ENCODE measurements at regions not wholly inside any gene's neighbourhood (a gene's known extent, or its start where the extent isn't known, plus 50 kb on each side); places are given as distances from the start of the nearest gene placed in this dataset.

DNA sequence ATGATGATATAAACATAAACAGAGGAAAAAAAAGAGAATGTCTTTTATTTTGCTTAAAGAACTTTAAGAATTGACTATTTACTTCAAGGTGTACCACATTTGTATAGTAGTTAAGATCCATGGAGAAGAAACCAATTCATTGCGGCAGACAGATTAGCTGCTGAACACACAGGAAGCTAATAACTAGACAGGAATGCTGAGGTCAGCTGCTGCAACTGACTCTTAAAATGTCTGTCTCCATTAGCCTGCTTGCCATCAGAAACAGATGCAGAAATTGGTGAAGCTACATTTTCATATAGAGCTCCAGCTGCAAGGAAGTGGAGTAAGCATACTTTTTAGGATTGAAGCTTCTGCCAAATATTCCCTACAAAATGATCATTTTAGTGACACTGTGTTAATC, 939.5 kb downstream of the EPHA7 start:
- no peaks in the 10 kb centered on the region for H3K36me3 Mint-ChIP-seq
- H3K4me1 Mint-ChIP-seq, result no peaks in the 10 kb centered on the region
- no peaks in the 10 kb centered on the region for H3K4me1 ChIP-seq (ENCODE audit: control insufficient read depth in 1 of 2, insufficient read depth in 2 of 2, low read length in 2 of 2)
- H3K9me3 Mint-ChIP-seq, result peaks cover 0 to 4% (median 2%) of the 10 kb centered on the region in 7 donors
- no peaks in the 10 kb centered on the region for H3K79me2 ChIP-seq (ENCODE audit: insufficient read depth, low read length)
- intact Hi-C loops (cut with micrococcal nuclease), result no loop called here
- H3K4me3 Mint-ChIP-seq, result no peak overlapping the region
- H3K27ac Mint-ChIP-seq, result no peak overlapping the region
- no peaks in the 10 kb centered on the region for H3K27me3 ChIP-seq (ENCODE audit: control insufficient read depth in 2 of 2, insufficient read depth in 2 of 2, low read length in 2 of 2)
- no peaks in the 10 kb centered on the region for H3K36me3 ChIP-seq (replicated peaks in 1 of 2; ENCODE audit: control insufficient read depth in 1 of 2, insufficient read depth in 2 of 2, low read length in 2 of 2)
- no peaks in the 10 kb centered on the region for H4K20me1 ChIP-seq (ENCODE audit: insufficient read depth, low read length)
- no peak overlapping the region for H3K4me2 ChIP-seq (replicated peaks; ENCODE audit: extremely low read depth, low read length, poor library complexity, severe bottlenecking)
- no peaks in the 10 kb centered on the region for H3K27me3 Mint-ChIP-seq (ENCODE audit: low read depth in 3 of 3)
- no peak overlapping the region for H3K9ac ChIP-seq (ENCODE audit: insufficient read depth, low read length, poor library complexity, severe bottlenecking)
- H3K27ac ChIP-seq (ENCODE audit: low read depth in 1 of 2, low read length in 2 of 2), result no peak overlapping the region
- H3K9me3 ChIP-seq (replicated peaks in 1 of 2; ENCODE audit: control insufficient read depth in 1 of 2, insufficient read depth in 1 of 2, low read length in 2 of 2), result no peaks in the 10 kb centered on the region
- H2AFZ ChIP-seq (ENCODE audit: insufficient read depth, low read depth, low read length, poor library complexity, severe bottlenecking), result no peak overlapping the region
- TF ChIP-seq, protein P1, sequence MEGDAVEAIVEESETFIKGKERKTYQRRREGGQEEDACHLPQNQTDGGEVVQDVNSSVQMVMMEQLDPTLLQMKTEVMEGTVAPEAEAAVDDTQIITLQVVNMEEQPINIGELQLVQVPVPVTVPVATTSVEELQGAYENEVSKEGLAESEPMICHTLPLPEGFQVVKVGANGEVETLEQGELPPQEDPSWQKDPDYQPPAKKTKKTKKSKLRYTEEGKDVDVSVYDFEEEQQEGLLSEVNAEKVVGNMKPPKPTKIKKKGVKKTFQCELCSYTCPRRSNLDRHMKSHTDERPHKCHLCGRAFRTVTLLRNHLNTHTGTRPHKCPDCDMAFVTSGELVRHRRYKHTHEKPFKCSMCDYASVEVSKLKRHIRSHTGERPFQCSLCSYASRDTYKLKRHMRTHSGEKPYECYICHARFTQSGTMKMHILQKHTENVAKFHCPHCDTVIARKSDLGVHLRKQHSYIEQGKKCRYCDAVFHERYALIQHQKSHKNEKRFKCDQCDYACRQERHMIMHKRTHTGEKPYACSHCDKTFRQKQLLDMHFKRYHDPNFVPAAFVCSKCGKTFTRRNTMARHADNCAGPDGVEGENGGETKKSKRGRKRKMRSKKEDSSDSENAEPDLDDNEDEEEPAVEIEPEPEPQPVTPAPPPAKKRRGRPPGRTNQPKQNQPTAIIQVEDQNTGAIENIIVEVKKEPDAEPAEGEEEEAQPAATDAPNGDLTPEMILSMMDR (IDR thresholded peaks at IDR 0.05), result no peak
- DNase-seq, result no peak
- WGBS (ENCODE audit: insufficient coverage), result no CpG with 5 or more reads among the region's 1 CpG
- no peak overlapping the region for H3K4me3 ChIP-seq (replicated peaks in 1 of 3; ENCODE audit: low read depth in 2 of 3, low read length in 3 of 3)

DNA sequence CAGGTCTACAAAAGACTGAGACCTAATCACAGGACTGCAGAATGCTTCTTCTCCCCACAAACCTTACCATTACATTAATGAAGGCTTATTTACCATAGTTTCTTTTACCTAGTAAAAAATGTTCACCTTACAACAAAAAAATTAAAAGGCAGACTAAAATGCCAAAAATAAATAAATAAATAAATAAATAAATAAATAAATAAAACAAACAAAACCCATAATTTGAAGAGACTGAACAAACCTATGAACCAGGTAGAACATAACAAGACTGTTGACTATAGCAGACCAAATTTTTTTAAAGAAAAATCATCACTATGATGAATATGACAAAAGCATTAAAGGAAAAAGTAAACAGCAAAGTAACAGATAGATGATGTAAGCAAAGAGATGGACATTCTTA, 946.3 kb downstream of the EPHA7 start:
- H2AFZ ChIP-seq (ENCODE audit: insufficient read depth, low read depth, low read length, poor library complexity, severe bottlenecking), result no peak overlapping the region
- Mint-ChIP-seq H3K27ac (no peak overlapping the region), H3K4me1 (no peaks in the 10 kb centered on the region)

More for the DNA sequence above, 946.3 kb downstream of the EPHA7 start:
- no peaks in the 10 kb centered on the region for H3K36me3 Mint-ChIP-seq
- no peaks in the 10 kb centered on the region for H3K27me3 ChIP-seq (ENCODE audit: control insufficient read depth in 2 of 2, insufficient read depth in 2 of 2, low read length in 2 of 2)
- H3K9me3 ChIP-seq (replicated peaks in 1 of 2; ENCODE audit: control insufficient read depth in 1 of 2, insufficient read depth in 1 of 2, low read length in 2 of 2), result no peaks in the 10 kb centered on the region
- no peak overlapping the region for H3K4me2 ChIP-seq (replicated peaks; ENCODE audit: extremely low read depth, low read length, poor library complexity, severe bottlenecking)
- no peaks in the 10 kb centered on the region for H3K27me3 Mint-ChIP-seq (ENCODE audit: low read depth in 3 of 3)
- H3K36me3 ChIP-seq (replicated peaks in 1 of 2; ENCODE audit: control insufficient read depth in 1 of 2, insufficient read depth in 2 of 2, low read length in 2 of 2), result no peaks in the 10 kb centered on the region
- no peaks in the 10 kb centered on the region for H4K20me1 ChIP-seq (ENCODE audit: insufficient read depth, low read length)
- TF ChIP-seq, protein P1 (IDR thresholded peaks at IDR 0.05), result no peak
- intact Hi-C loops (cut with micrococcal nuclease), result no loop called here
- no peak overlapping the region for H3K9ac ChIP-seq (ENCODE audit: insufficient read depth, low read length, poor library complexity, severe bottlenecking)
- H3K4me3 Mint-ChIP-seq, result no peak overlapping the region
- H3K79me2 ChIP-seq (ENCODE audit: insufficient read depth, low read length), result no peaks in the 10 kb centered on the region
- no peak for DNase-seq
- peaks cover 0 to 3% (median 0%) of the 10 kb centered on the region in 7 donors for H3K9me3 Mint-ChIP-seq
- H3K4me3 ChIP-seq (replicated peaks in 1 of 3; ENCODE audit: low read depth in 2 of 3, low read length in 3 of 3), result no peak overlapping the region
- no peak overlapping the region for H3K27ac ChIP-seq (ENCODE audit: low read depth in 1 of 2, low read length in 2 of 2)
- H3K4me1 ChIP-seq (ENCODE audit: control insufficient read depth in 1 of 2, insufficient read depth in 2 of 2, low read length in 2 of 2), result no peaks in the 10 kb centered on the region
